Cardiac muscle cell (in vitro differentiated cells and primary cell): ENCODE measurements at regions not wholly inside any gene's neighbourhood (a gene's known extent, or its start where the extent isn't known, plus 50 kb on each side); places are given as distances from the start of the nearest gene placed in this dataset.

Experiments
- DNase-seq, 2 donors: peaks; one replicate each; pipeline versions ENCODE4 v3.0.0 to v3.0.0-alpha.2; 2010 to 2017; ENCODE audit warnings: low read depth in 1 of 2, low spot score in 1 of 2
- H3K27ac ChIP-seq: fragments of 200-600 bp; sonication (generic); 2 replicates; pipeline ENCODE4 v1.5.1; 2016
- H3K27me3 ChIP-seq: fragments of 200-600 bp; sonication (generic); 2 replicates; pipeline ENCODE4 v1.6.0; 2016; ENCODE audit warnings: control low read depth
- H3K36me3 ChIP-seq: fragments of 200-600 bp; sonication (generic); 2 replicates; pipeline ENCODE4 v1.5.1; 2016; ENCODE audit warnings: control low read depth
- H3K4me1 ChIP-seq: fragments of 200-600 bp; sonication (generic); 2 replicates; pipeline ENCODE4 v1.8.1; 2017; ENCODE audit warnings: low read depth, mild to moderate bottlenecking, mixed run types
- H3K4me3 ChIP-seq: fragments of 200-600 bp; sonication (generic); 2 replicates; pipeline ENCODE4 v1.5.1; 2016; ENCODE audit warnings: mild to moderate bottlenecking
- H3K9me3 ChIP-seq: fragments of 200-600 bp; sonication (generic); 2 replicates; pipeline ENCODE4 v1.5.1; 2017; ENCODE audit warnings: low read depth, mild to moderate bottlenecking, control low read depth
- CTCF ChIP-seq: IDR thresholded peaks from 2 replicates; pipeline ENCODE4 v1.5.1; 2012; ENCODE audit warnings: low read depth, mild to moderate bottlenecking, low read length

- DNase-seq, result no peak
- H3K27me3 ChIP-seq, result no peaks in the 10 kb centered on the region
- H3K4me3 ChIP-seq, result no peak overlapping the region
- no peak for TF ChIP-seq CTCF
- H3K9me3 ChIP-seq, result no peaks in the 10 kb centered on the region
- H3K27ac ChIP-seq, result no peak overlapping the region
- no peaks in the 10 kb centered on the region for H3K36me3 ChIP-seq
- no peaks in the 10 kb centered on the region for H3K4me1 ChIP-seq
Observed at GRCh38 chr19:28963486-28964250, 249.3 kb downstream of the UQCRFS1 start.

GRCh38 chr19:28961772-28962500 lies 251.0 kb downstream of the UQCRFS1 start:
- no peak for TF ChIP-seq CTCF
- H3K36me3 ChIP-seq, result no peaks in the 10 kb centered on the region
- H3K4me1 ChIP-seq, result no peaks in the 10 kb centered on the region
- H3K4me3 ChIP-seq, result no peak overlapping the region
- no peaks in the 10 kb centered on the region for H3K9me3 ChIP-seq
- H3K27ac ChIP-seq, result no peak overlapping the region
- DNase-seq, result peak in 1 of 2 donors; percentile 75
- no peaks in the 10 kb centered on the region for H3K27me3 ChIP-seq

GRCh38 chr19:28960986-28961705 lies 251.8 kb downstream of the UQCRFS1 start:
- no peak for TF ChIP-seq CTCF
- Histone ChIP-seq H3K4me1 (no peaks in the 10 kb centered on the region), H3K4me3 (no peak overlapping the region), H3K27ac (no peak overlapping the region), H3K36me3 (no peaks in the 10 kb centered on the region), H3K9me3 (no peaks in the 10 kb centered on the region), H3K27me3 (no peaks in the 10 kb centered on the region)
- DNase-seq, result peak in 1 of 2 donors; percentile 48

GRCh38 chr19:28960586-28960985 lies 252.4 kb downstream of the UQCRFS1 start:
- no peak overlapping the region for H3K27ac ChIP-seq
- DNase-seq, result no peak
- no peak for TF ChIP-seq CTCF

GRCh38 chr19:28956961-28957360 lies 256.0 kb downstream of the UQCRFS1 start:
- DNase-seq, result no peak
- H3K4me3 ChIP-seq, result no peak overlapping the region
- H3K4me1 ChIP-seq, result no peaks in the 10 kb centered on the region
- no peak overlapping the region for H3K27ac ChIP-seq
- H3K36me3 ChIP-seq, result no peaks in the 10 kb centered on the region
- no peaks in the 10 kb centered on the region for H3K27me3 ChIP-seq
- TF ChIP-seq CTCF, result no peak
- no peaks in the 10 kb centered on the region for H3K9me3 ChIP-seq

More at GRCh38 chr19:28960586-28960985, 252.4 kb downstream of the UQCRFS1 start:
- H3K36me3 ChIP-seq, result no peaks in the 10 kb centered on the region
- H3K9me3 ChIP-seq, result no peaks in the 10 kb centered on the region
- no peaks in the 10 kb centered on the region for H3K27me3 ChIP-seq
- no peaks in the 10 kb centered on the region for H3K4me1 ChIP-seq
- no peak overlapping the region for H3K4me3 ChIP-seq
